ENCODE measurements at regions not wholly inside any gene's neighbourhood (a gene's known extent, or its start where the extent isn't known, plus 50 kb on each side); places are given as distances from the start of the nearest gene placed in this dataset.
A peak's percentile ranks its signal among the peaks of the same experiment; 100 is the strongest.
"Not testable (repeated sequence)": the region's sequence is repeated elsewhere in the genome, so short reads cannot be mapped to it uniquely, and the experiment has no call there.

GRCh38 chr5:57664700-57665099, 182.1 kb upstream of the ACTBL2 start:
- DNase-seq: no peak

DNA sequence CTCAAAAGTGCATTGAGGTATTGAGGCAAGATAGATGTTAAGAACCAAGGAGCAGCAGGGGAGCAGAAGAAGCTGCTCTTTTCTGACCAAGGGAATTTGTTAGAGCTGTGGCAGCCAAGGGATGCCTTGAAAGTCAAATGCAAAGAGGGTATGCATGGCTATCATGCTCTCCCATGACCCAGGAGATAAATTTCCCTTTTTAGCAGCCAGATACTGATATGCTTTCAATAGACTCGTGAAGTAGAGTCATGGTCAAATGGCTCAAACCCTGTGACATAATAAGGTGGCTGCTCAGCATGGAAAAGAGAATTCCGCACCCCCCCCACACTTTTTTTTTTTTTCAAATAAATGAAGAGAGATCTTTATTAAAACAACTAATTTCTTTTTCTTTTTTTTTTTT, 180.9 kb upstream of the ACTBL2 start:
- DNase-seq: no peak

DNA sequence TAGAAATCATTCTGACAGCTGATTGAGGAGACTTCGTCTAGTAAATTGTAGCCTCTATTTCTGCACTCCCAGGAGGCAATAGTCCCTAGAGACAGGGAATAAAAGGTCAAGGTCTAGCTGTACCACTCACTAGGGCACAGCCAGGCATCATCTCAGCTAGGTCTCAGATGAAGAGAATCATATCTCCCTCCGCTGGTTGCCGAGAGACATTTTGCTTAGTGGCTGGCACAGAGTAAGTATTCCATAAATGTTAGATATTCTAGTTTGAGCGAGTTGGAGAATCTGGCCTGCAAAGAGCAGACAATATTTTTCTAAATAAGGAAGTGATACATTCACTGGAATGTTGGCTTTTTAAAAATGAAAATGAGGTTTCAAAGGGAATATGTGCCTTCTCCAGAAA, 180.4 kb upstream of the ACTBL2 start:
- DNase-seq: no peak

- DNase-seq: no peak
These were observed 177.3 kb upstream of the ACTBL2 start for GRCh38 chr5:57659886-57660285.

DNA sequence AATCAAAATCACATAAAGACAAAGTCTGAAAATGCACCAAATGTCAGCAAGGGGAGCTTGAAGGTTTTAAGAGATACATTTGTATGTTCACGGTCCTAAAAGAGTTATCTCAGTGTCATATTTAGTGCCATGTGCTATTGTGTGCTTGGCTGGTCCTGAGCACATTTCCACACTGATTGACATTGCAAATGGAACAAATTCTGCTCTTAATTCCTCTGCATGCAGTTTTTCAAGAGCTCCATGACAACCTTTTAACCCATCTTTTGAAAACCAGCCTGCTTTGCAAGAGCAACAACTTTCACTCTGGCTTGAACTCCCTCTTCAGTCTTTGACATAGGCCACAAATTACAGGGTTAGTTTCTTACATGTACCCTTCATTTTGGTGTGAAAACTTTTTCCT, 175.4 kb upstream of the ACTBL2 start:
- DNase-seq: no peak

DNA sequence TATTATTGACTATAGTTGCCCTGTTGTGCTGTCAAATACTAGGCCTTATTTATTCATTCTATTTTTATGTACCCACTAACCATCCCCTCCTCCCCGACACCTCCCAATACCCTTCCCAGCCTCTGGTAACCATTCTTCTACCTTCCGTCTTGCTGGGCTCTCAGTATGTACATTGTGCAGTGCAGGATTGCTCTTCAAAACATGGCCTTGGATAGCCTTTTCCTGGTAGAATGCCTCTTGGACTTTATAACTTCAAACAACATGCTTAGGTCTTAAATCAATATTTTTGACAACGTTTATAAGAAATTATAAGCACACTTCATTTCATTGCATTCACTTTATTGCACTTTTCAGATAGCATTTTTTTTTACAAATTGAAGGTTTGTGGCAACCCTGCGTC, 172.6 kb upstream of the ACTBL2 start:
- no peak for DNase-seq

DNA sequence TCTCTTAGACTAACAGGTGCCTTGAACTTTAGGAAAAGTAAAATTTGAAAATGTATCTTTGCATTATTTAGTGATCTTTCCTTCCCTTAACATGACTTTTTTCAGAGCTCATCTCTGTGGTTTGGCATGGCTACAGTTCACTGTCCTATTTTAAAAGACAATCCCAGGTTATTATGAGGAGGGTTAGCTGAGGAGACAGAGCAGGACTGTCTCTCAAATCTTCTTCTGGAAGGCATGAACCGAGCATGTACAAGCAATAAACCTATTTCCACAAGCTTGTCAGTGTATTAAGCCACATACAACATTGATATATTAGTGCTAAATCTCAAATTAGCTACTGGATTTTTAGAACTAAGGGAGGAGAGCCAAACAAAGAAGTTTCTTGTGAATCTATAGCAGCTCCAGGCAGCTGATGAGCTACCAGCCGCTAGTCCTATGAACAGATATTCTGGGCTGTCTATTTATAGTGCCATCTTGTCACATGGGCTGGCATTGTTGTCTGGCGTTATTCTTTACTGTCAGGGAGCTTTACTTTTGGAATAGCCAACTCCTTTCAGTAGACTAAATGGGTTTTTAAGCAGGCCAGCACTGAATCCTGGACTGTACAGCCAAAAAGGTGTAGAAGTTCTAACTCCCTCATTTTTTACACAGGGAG, 171.2 kb upstream of the ACTBL2 start:
- DNase-seq: peak; percentile 41

DNA sequence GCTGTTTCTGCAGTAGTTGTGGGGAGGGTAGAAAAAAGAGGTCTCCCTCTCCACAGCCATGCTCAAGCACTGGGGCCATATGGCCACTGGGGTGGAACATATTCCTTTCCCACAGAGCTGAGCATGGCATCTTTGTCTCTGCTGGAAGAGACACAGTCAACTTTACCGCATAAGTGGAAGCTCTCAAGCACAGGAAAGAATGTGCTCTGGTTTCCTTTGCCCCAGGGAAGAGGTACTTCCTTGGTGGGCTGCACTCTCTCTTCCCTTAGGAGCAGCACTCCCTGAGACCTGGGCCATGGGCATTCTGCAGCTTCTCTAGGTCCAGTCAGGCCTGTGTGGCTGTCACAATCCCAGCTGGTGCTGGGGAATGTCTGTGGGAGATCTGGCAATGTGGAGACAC, 168.5 kb upstream of the ACTBL2 start:
- no peak for DNase-seq

DNA sequence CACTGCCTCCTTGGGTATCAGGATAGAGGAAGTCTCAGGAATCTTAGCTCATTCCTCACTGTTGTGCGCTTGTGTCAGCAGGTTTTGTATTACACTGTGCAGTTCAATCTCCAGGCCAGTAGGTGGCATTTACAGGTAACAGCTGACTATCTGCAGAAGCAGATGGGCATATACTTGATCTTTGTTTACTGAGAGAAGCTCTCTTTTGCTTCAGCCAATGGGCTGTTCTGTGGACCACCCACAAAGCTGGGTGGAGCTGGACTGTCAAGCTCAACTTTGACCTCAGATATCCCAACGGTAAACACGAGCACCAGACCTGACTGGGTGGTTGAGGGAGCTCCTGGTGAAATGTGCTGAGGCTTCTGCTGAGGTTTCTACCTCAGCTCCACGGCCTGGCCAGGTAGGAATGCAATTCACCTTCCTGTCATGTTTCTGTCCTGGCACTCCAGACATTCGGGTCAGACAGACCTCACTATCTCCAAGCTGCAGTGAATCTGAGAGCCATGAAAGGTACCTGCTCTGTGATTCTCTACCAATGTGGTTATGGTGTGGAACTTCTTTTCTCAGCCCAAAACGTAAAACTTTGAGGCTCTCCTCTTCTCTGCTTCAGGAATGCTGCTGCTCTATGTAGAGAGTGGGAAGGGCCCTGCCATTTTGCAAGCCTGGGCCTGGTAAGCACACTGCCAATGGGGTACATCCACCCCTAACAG, 167.9 kb upstream of the ACTBL2 start:
- DNase-seq: no peak

DNA sequence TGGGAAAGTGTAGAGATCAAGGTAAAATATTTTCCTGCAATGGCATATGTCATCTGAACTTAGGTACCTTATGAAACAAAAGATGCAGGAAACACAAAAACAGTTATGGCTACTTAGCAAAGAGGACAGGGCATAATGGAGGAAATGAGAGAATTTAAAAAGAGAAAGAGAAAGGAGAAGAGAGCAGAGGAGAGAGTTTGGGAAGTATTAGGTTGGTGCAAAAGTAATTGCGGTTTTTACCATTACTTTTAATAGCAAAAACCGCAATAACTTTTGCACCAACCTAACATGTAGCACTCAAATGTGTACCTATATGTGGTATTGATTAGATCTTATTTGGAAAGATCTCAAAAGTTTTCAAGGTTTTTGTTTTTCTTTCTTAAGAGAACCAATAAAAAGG, 160.1 kb upstream of the ACTBL2 start:
- no peak for DNase-seq

DNA sequence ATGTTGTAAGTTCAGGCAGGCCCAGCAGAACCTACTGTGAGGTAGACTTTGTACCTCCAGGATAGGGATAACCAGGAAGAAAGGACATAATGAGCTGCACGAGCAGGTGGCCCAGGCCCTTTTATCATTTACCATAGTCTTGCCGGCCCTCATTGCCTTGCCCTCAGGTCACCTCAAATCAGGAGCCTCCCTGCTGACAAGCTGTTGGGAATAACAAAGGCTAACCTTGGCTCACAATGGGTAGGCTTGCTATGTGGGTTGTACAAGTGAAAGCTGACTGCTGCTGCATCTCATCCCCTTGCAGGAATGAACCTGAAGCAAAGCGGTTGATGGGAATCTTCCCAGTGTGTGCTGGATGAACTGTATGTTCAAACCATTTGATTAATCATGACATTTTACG, 159.5 kb upstream of the ACTBL2 start:
- DNase-seq: no peak

DNA sequence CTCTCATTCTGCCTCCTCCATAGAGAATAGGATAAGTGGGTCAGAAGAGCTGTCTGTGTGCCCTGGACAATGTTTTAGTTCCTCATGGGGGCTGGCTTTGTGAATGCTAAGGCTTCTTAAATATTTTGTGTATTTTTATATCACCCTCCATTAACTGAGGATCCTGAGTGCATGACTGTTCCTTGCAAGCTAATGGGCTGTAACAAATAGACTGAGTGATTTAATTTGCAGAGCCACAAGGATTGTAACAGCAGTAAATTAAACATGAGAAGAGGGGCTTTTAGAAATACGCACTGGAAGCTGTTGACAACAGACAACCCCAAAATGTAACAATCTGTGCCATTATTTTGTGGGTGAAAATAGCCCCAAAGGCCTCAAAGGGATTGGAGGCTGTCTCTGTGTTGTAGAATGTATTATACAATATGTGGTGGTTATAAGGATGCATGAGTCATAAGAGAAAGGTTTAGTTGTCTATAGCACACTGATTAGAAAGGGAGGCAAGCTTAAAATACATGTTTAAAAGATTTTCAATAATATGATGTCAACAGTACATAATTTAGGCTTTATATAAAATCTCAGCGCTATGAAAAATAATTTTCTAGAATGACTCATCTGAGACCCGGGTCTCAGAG, 152.7 kb upstream of the ACTBL2 start:
- DNase-seq: no peak

GRCh38 chr5:57632937-57633336, 150.3 kb upstream of the ACTBL2 start:
- no peak for DNase-seq

DNA sequence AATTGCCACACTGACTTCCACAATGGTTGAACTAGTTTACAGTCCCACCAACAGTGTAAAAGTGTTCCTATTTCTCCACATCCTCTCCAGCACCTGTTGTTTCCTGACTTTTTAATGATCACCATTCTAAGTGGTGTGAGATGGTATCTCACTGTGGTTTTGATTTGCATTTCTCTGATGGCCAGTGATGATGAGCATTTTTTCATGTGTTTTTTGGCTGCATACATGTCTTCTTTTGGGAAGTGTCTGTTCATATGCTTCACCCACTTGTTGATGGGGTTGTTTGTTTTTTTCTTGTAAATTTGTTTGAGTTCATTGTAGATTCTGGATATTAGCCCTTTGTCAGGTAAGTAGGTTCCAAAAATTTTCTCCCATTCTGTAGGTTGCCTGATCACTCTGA, 148.5 kb upstream of the ACTBL2 start:
- not testable (repeated sequence) for DNase-seq

DNA sequence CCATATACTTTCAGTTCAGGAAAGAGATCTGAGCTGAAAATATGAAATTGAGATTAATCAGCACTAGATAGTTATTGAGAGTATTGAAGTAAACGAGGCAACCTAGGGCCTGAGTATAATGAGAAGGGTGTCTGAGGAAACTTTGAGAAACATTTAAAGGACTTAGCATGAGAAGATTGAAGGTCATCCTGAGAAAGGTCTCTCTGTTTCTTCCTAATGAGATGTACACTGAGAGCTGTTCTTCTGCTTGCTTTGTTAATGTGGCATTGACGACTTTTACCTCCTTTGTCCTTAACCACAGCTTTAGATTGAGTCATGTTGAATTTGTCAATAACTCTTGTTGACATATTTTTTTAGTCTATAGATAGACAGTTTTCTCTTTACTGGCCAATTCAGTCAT, 145.1 kb upstream of the ACTBL2 start:
- no peak for DNase-seq

- no peak for DNase-seq
These were observed 144.1 kb upstream of the ACTBL2 start for GRCh38 chr5:57626703-57627102.

GRCh38 chr5:57621624-57622023, 139.0 kb upstream of the ACTBL2 start:
- no peak for DNase-seq

DNA sequence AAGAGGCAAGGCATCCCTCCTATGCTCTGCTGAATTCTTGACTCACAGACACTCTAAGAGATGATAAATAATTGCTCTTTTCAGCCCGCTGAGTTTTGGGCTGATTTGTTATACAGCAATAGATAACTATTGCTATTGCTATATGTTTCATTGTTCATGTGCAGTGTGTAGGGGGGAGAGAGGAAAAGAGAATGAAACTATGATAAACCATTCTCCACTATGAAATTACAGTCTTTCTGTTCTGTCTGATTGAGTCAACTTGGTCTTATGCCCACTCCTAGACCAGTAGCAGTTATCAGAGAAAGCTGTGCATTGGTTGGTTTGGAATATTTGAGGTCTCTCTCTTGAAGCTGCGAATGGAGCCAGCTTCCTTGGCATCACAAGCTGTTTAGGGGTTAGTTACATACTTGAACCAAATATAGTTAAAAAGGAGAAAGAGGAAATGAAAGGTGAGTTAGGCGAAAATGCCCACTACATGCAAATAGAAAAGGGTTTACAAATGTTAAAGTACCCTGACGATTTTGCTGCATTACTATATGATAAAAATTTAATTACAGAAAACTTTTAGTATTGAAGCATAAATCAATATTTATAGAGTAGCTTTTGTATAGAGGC, 136.3 kb upstream of the ACTBL2 start:
- DNase-seq: no peak

DNA sequence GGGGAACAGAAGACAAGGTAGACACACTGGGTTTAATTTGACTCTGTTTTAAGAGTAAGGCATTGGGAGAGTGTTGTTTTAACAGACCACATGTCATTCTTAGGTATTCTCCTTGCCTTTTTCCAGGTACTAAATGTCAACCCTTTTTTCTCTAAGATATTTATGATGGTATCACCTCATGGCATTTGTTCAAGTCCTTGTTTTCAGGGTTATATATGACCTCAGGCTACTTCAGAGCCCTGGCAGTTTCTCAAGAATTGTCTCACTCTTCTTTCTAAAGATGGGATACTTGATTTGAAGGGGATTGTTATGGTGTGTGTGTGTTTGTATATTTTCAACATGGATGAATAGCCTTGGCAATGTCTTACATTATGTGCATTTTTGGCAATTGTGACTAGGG, 131.1 kb upstream of the ACTBL2 start:
- DNase-seq: no peak

DNA sequence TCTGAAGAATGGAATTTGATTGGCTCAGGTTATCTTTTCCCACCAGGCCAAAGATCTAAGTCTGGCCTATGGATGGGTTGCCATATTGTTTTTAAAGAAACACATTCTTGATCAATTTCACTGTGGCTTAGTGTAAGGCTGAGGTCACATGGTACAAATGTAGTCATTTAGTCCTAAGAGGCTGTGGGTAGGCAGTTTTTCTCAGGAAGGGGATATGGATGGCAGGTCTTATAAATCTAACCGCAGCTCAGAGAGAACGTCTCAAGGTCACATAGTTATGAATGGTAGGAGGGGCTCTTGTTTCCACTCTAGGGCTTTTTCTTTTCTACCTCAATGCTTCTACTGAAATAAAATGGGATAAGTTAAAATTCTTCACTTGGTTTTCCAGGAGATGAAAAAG, 128.6 kb upstream of the ACTBL2 start:
- DNase-seq: no peak

DNA sequence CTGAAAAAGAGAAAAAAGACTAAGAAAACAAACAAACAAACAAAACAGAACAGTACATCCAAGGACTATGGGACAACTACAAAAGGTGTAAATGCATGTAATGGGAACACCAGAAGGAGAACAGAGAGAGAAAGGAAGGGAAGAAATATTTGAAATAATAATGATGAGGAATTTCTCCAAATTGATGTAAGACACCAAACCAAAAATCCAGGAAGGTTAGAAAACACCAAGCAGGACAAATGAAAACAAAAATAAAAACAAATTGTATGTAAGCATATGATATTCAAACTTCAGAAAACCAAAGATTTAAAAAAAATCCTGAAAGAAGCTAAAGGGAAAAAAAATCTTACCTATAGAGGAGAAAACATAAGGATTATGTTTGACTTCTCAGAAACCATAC, 125.9 kb upstream of the ACTBL2 start:
- no peak for DNase-seq

DNA sequence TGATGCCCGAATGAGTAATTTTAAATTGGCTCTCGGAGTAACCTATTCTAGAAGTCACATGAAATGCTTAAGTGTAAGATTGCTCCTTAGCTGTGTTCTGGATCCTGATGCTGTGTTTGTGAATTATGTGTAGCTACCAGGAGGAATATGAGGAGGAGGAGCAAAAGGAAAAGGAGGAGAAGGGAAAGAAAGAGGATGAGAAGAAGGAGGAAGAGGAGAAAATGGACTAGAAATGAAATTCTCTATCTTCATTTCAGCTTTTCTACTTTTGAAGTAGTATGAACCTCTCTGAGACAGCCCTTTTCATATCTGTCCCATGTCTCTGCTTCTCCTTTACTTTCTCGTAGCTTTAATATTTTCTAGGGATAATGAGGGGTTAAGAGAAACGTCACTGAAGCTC, 119.4 kb upstream of the ACTBL2 start:
- DNase-seq: no peak

- DNase-seq: no peak
These were observed 117.7 kb upstream of the ACTBL2 start for GRCh38 chr5:57600321-57600720.

- DNase-seq: no peak
These were observed 116.1 kb upstream of the ACTBL2 start for GRCh38 chr5:57598756-57599155.

All from occipital lobe (tissue), 1 donor.